ENCODE measurements at regions not wholly inside any gene's neighbourhood (a gene's known extent, or its start where the extent isn't known, plus 50 kb on each side); places are given as distances from the start of the nearest gene placed in this dataset.

DNA sequence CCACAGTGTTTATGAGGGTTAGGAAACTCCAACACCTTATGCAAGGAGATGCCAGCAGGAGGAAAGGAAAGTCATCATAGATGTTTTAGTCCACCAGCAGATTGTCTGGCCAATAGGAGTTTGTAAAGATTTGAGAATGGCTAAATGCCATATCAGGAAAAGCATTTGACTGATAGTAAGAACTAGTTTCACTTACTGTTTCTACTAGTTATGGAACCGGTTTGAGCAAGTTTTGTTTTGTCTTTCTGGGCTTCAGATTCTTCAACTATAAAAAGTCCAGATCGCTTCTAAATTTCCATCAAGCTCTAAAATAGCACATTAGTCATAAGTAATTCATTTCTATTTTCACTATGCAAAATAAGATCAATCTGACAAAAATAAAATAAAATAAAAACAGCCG is 254.8 kb upstream of the TMCO5A start:
- H2AFZ ChIP-seq (ENCODE audit: low read depth) = no peak overlapping the region
- H3K27me3 ChIP-seq (ENCODE audit: insufficient read depth, low read depth) = no peaks in the 10 kb centered on the region
- H3K36me3 ChIP-seq (ENCODE audit: insufficient read depth) = no peaks in the 10 kb centered on the region
- no peak overlapping the region for H3K27ac ChIP-seq
- H3K4me1 ChIP-seq (ENCODE audit: low read depth, poor library complexity, severe bottlenecking) = no peaks in the 10 kb centered on the region
- no peaks in the 10 kb centered on the region for H4K20me1 ChIP-seq (ENCODE audit: insufficient read depth)
- TF ChIP-seq, protein P1, sequence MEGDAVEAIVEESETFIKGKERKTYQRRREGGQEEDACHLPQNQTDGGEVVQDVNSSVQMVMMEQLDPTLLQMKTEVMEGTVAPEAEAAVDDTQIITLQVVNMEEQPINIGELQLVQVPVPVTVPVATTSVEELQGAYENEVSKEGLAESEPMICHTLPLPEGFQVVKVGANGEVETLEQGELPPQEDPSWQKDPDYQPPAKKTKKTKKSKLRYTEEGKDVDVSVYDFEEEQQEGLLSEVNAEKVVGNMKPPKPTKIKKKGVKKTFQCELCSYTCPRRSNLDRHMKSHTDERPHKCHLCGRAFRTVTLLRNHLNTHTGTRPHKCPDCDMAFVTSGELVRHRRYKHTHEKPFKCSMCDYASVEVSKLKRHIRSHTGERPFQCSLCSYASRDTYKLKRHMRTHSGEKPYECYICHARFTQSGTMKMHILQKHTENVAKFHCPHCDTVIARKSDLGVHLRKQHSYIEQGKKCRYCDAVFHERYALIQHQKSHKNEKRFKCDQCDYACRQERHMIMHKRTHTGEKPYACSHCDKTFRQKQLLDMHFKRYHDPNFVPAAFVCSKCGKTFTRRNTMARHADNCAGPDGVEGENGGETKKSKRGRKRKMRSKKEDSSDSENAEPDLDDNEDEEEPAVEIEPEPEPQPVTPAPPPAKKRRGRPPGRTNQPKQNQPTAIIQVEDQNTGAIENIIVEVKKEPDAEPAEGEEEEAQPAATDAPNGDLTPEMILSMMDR (conservative IDR thresholded peaks at IDR 0.05; ENCODE audit: low read depth, low read length) = no peak
- H3K4me3 ChIP-seq (IDR thresholded peaks at IDR 0.05; ENCODE audit: insufficient read depth, low read depth, low read length) = no peak overlapping the region
- H3K9ac ChIP-seq = no peak overlapping the region
- H3K79me2 ChIP-seq (ENCODE audit: insufficient read depth, low read depth) = no peaks in the 10 kb centered on the region
- no peak overlapping the region for H3K4me2 ChIP-seq

DNA sequence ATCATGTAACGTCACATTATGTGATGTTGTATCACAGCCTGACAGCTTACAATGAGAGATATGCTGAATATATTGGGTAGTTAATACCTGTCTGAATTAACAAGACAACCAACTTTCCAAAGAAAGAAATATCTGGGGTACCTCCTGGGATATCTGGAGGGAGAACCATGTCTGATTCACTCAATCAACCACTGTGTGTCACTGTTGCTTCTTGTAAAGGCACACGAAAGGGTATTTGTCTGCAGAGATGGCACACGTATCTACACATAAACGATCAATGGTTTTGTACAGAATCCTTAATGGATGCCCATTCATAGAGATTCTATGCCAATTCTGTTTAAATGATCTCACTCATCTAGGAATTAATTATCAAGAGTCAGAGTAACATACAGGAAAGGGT is 252.1 kb upstream of the TMCO5A start:
- no peaks in the 10 kb centered on the region for H4K20me1 ChIP-seq (ENCODE audit: insufficient read depth)
- no peak overlapping the region for H3K4me2 ChIP-seq

GRCh38 chr15:37691911-37692310 is 242.5 kb upstream of the TMCO5A start:
- no peak overlapping the region for H3K27ac ChIP-seq
- H3K4me1 ChIP-seq (ENCODE audit: low read depth, poor library complexity, severe bottlenecking) = peaks cover 4% of the 10 kb centered on the region
- TF ChIP-seq, protein P1 (conservative IDR thresholded peaks at IDR 0.05; ENCODE audit: low read depth, low read length) = no peak
- no peak overlapping the region for H3K9ac ChIP-seq
- no peak overlapping the region for H3K4me3 ChIP-seq (IDR thresholded peaks at IDR 0.05; ENCODE audit: insufficient read depth, low read depth, low read length)
- no peaks in the 10 kb centered on the region for H3K79me2 ChIP-seq (ENCODE audit: insufficient read depth, low read depth)
- no peaks in the 10 kb centered on the region for H3K27me3 ChIP-seq (ENCODE audit: insufficient read depth, low read depth)
- H2AFZ ChIP-seq (ENCODE audit: low read depth) = no peak overlapping the region
- H3K4me2 ChIP-seq = no peak overlapping the region
- no peaks in the 10 kb centered on the region for H3K36me3 ChIP-seq (ENCODE audit: insufficient read depth)
- no peaks in the 10 kb centered on the region for H4K20me1 ChIP-seq (ENCODE audit: insufficient read depth)

More for the DNA sequence above, 252.1 kb upstream of the TMCO5A start:
- Histone ChIP-seq H2AFZ (ENCODE audit: low read depth) (no peak overlapping the region), H3K27ac (no peak overlapping the region), H3K9ac (no peak overlapping the region), H3K79me2 (ENCODE audit: insufficient read depth, low read depth) (no peaks in the 10 kb centered on the region), H3K36me3 (ENCODE audit: insufficient read depth) (no peaks in the 10 kb centered on the region), H3K4me3 (IDR thresholded peaks at IDR 0.05; ENCODE audit: insufficient read depth, low read depth, low read length) (no peak overlapping the region), H3K4me1 (ENCODE audit: low read depth, poor library complexity, severe bottlenecking) (no peaks in the 10 kb centered on the region), H3K27me3 (ENCODE audit: insufficient read depth, low read depth) (no peaks in the 10 kb centered on the region)
- TF ChIP-seq, protein P1 (conservative IDR thresholded peaks at IDR 0.05; ENCODE audit: low read depth, low read length) = no peak

DNA sequence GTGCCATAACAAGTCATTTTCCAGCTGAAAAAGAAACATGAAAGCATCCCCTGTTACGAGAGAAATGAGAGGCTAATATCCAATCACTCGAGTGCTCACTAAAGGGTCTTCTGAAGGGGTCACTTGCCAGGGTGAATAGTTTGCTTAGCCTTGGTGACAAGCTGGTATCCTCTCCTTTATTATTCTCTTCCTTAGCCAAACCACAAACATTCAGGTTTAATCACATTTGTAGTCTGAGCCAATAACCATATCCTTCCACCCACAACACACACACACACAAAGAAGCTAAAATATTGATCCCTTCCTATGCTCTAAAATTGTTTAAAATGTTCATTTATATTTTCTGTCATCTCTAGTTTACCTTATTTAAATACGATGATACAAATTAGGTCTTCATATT is 240.5 kb upstream of the TMCO5A start:
- Histone ChIP-seq H2AFZ (ENCODE audit: low read depth) (no peak overlapping the region), H3K4me2 (no peak overlapping the region), H3K27me3 (ENCODE audit: insufficient read depth, low read depth) (no peaks in the 10 kb centered on the region), H4K20me1 (ENCODE audit: insufficient read depth) (no peaks in the 10 kb centered on the region), H3K9ac (no peak overlapping the region), H3K36me3 (ENCODE audit: insufficient read depth) (no peaks in the 10 kb centered on the region), H3K4me1 (ENCODE audit: low read depth, poor library complexity, severe bottlenecking) (peaks cover 4% of the 10 kb centered on the region), H3K27ac (no peak overlapping the region), H3K79me2 (ENCODE audit: insufficient read depth, low read depth) (no peaks in the 10 kb centered on the region), H3K4me3 (IDR thresholded peaks at IDR 0.05; ENCODE audit: insufficient read depth, low read depth, low read length) (no peak overlapping the region)
- TF ChIP-seq, protein P1 (conservative IDR thresholded peaks at IDR 0.05; ENCODE audit: low read depth, low read length) = no peak

Measured in KMS-11 (cell line).